Endothelial cell of umbilical vein (primary cell): ENCODE measurements at regions not wholly inside any gene's neighbourhood (a gene's known extent, or its start where the extent isn't known, plus 50 kb on each side); places are given as distances from the start of the nearest gene placed in this dataset.

Experiments
- BruUV-seq: library from RNA; stranded (reverse); fragments of 400-500 nt; replicated peaks from 2 replicates; lab custom pipeline; 2021; lab: Mats Ljungman, UMichigan
- CTCF ChIA-PET: fragments of 300-600, 350-600 bp; sonication (Branson Sonifier 250); formaldehyde crosslinking; loops from one replicate; lab custom pipeline; 2021; ENCODE audit warnings: antibody characterized with exemption, inconsistent platforms; lab: Charles Lee
- POLR2A ChIA-PET: fragments of 300-600, 350-600 bp; sonication (Branson Sonifier 250); formaldehyde crosslinking; loops from one replicate; lab custom pipeline; 2021; ENCODE audit warnings: antibody characterized with exemption, inconsistent platforms; lab: Charles Lee
- DNase-seq: peaks from one replicate; pipeline ENCODE4 v3.0.0-alpha.2; 2011; ENCODE audit warnings: low read depth, low spot score
- FAIRE-seq: peaks from 2 replicates; lab custom pipeline; 2011; peaks lifted over from hg19 to GRCh38; lab: Jason Lieb, UNC
- H2AFZ ChIP-seq: 2 replicates; pipeline ENCODE4 v1.6.0; 2012; ENCODE audit warnings: low read depth, low read length, control low read depth, inconsistent platforms
- H3K27ac ChIP-seq: 2 replicates; pipeline ENCODE4 v1.5.1; 2011; ENCODE audit warnings: low read depth, mild to moderate bottlenecking, control low read depth, low read length, moderate library complexity; ENCODE audit not compliant: insufficient read depth
- H3K27me3 ChIP-seq, 2 experiments: 2 replicates each; pipeline versions ENCODE4 v1.6.0 to v1.6.1; 2011; ENCODE audit warnings: low read length in 2 of 2, mixed read lengths in 1 of 2; ENCODE audit not compliant: control insufficient read depth in 2 of 2, insufficient read depth in 2 of 2
- H3K36me3 ChIP-seq, 2 experiments: 2 replicates in 1 of 2; 3 replicates in 1 of 2; pipeline ENCODE4 v1.5.1; 2011; ENCODE audit warnings: low read length in 2 of 2, mild to moderate bottlenecking in 1 of 2, moderate library complexity in 1 of 2; ENCODE audit not compliant: control insufficient read depth in 2 of 2, insufficient read depth in 2 of 2; ENCODE audit errors: extremely low read depth in 1 of 2
- H3K4me1 ChIP-seq: 3 replicates; pipeline ENCODE4 v1.5.1; 2011; ENCODE audit warnings: mild to moderate bottlenecking, low read length; ENCODE audit not compliant: control insufficient read depth, insufficient read depth; ENCODE audit errors: extremely low read depth
- H3K4me2 ChIP-seq: 2 replicates; pipeline ENCODE4 v1.6.1; 2011; ENCODE audit warnings: low read length, control low read depth, mixed read lengths; ENCODE audit not compliant: insufficient read depth
- H3K4me3 ChIP-seq, 3 experiments: fragments of 200-600 bp in 1 of 3; sonication (generic), shearing (Covaris generic) in 1 of 3; replicated peaks in 1 of 3; 2 replicates each; pipeline ENCODE4 v1.5.1; 2011 to 2016; ENCODE audit warnings: control low read depth in 3 of 3, low read length in 3 of 3, mild to moderate bottlenecking in 2 of 3, inconsistent platforms in 1 of 3, low read depth in 1 of 3, moderate library complexity in 1 of 3; ENCODE audit not compliant: insufficient read depth in 1 of 3
- H3K79me2 ChIP-seq: 2 replicates; pipeline ENCODE4 v1.6.0; 2012; ENCODE audit warnings: low read length, inconsistent platforms; ENCODE audit not compliant: control insufficient read depth, insufficient read depth
- H3K9ac ChIP-seq: replicated peaks from 2 replicates; pipeline ENCODE3; 2011; ENCODE audit warnings: low read length, control low read depth; ENCODE audit not compliant: insufficient read depth; ENCODE audit errors: extremely low read depth
- H3K9me1 ChIP-seq: replicated peaks from 3 replicates; pipeline ENCODE4 v1.6.0; 2011; ENCODE audit warnings: mild to moderate bottlenecking, low read length; ENCODE audit not compliant: control insufficient read depth, insufficient read depth; ENCODE audit errors: extremely low read depth
- H3K9me3 ChIP-seq: replicated peaks from 2 replicates; pipeline ENCODE4 v1.5.1; 2012; ENCODE audit warnings: low read length, inconsistent platforms; ENCODE audit not compliant: control insufficient read depth, insufficient read depth
- H4K20me1 ChIP-seq: replicated peaks from 2 replicates; pipeline ENCODE3; 2011; ENCODE audit warnings: mild to moderate bottlenecking, low read length; ENCODE audit not compliant: control insufficient read depth, insufficient read depth; ENCODE audit errors: extremely low read depth
- CTCF ChIP-seq, 2 donors: IDR thresholded peaks; 1 replicate in 1 of 2; 2 replicates in 1 of 2; pipeline ENCODE4 v1.5.1; 2011; ENCODE audit warnings: low read length in 2 of 2, mild to moderate bottlenecking in 2 of 2, moderate library complexity in 2 of 2, control low read depth in 1 of 2, inconsistent platforms in 1 of 2, low read depth in 1 of 2; ENCODE audit not compliant: insufficient read depth in 1 of 2; ENCODE audit errors: extremely low read depth in 1 of 2
- EZH2 ChIP-seq: IDR thresholded peaks from 2 replicates; pipeline ENCODE4 v1.6.1; 2012; ENCODE audit warnings: borderline replicate concordance, low read depth, mild to moderate bottlenecking, moderate library complexity, low read length, inconsistent platforms; ENCODE audit not compliant: severe bottlenecking
- FOS ChIP-seq: IDR thresholded peaks from 2 replicates; pipeline ENCODE4 v1.6.1; 2011; ENCODE audit warnings: mild to moderate bottlenecking, low read length, moderate library complexity, borderline replicate concordance; ENCODE audit not compliant: insufficient read depth
- GATA2 ChIP-seq: IDR thresholded peaks from 2 replicates; pipeline ENCODE4 v1.7.0; 2011; ENCODE audit warnings: low read depth, mild to moderate bottlenecking, moderate library complexity, mixed read lengths, low read length; ENCODE audit not compliant: insufficient read length, insufficient read depth
- JUN ChIP-seq: IDR thresholded peaks from 2 replicates; pipeline ENCODE4 v1.6.1; 2011; ENCODE audit warnings: borderline replicate concordance, low read depth; ENCODE audit not compliant: insufficient read length, insufficient read depth
- MAX ChIP-seq: IDR thresholded peaks from 2 replicates; pipeline ENCODE4 v1.6.1; 2011; ENCODE audit not compliant: insufficient read depth, insufficient read length
- MYC ChIP-seq: IDR thresholded peaks from one replicate; pipeline ENCODE4 v1.6.1; 2011; ENCODE audit warnings: mild to moderate bottlenecking, low read depth, low read length
- POLR2A ChIP-seq: IDR thresholded peaks from 2 replicates; pipeline ENCODE4 v1.6.1; 2012; ENCODE audit warnings: low read depth, mild to moderate bottlenecking, control low read depth, low read length
- POLR2AphosphoS5 ChIP-seq: IDR thresholded peaks from 2 replicates; pipeline ENCODE4 v1.6.1; 2012; ENCODE audit warnings: low read depth, mild to moderate bottlenecking, control low read depth, low read length, moderate library complexity; ENCODE audit not compliant: insufficient read depth
- dilution Hi-C: fragments of 300-500 bp; cut with MboI; formaldehyde crosslinking; loops from one replicate; pipeline ENCODE4 v1.15.0; 2019; ENCODE audit warnings: low sequenced_read_pairs; ENCODE audit not compliant: extremely low pct_ligation_motif_present
- intact Hi-C: fragments of 100-400 bp; cut with micrococcal nuclease; formaldehyde crosslinking; loops from one replicate; pipeline ENCODE4 v1.10.0; 2022

GRCh38 chr14:49480979-49481498 is 105.1 kb downstream of the RPS29 start:
- TF ChIP-seq MAX: no peak
- no peak for TF ChIP-seq FOS
- no peak for TF ChIP-seq JUN
- no peak for TF ChIP-seq EZH2
- no peak for TF ChIP-seq GATA2
- TF ChIP-seq MYC: no peak
- TF ChIP-seq CTCF (IDR thresholded peaks at IDR 0.05; ENCODE audit: extremely low read depth in 1 of 2, insufficient read depth in 1 of 2, low read depth in 1 of 2, low read length in 2 of 2): no peak
- TF ChIP-seq POLR2A: no peak
- no peak for TF ChIP-seq POLR2AphosphoS5
- Histone ChIP-seq H3K9me1 (no peaks in the 10 kb centered on the region), H3K9me3 (no peaks in the 10 kb centered on the region), H3K27ac (no peak overlapping the region), H3K4me3 (no peak overlapping the region), H3K4me1 (no peaks in the 10 kb centered on the region), H3K79me2 (no peaks in the 10 kb centered on the region), H3K9ac (no peak overlapping the region), H3K27me3 (peaks cover 6 to 10% of the 10 kb centered on the region in 2 experiments), H3K36me3 (no peaks in the 10 kb centered on the region), H3K4me2 (no peak overlapping the region), H2AFZ (no peak overlapping the region), H4K20me1 (no peaks in the 10 kb centered on the region)
- ChIA-PET CTCF (interaction anchor here (1.1 to 2.4 kb wide), 3 partner anchors 15 to 20 kb away, joined by 3 to 19 read pairs (median 4); no protein-coding TSS in a partner anchor), POLR2A (no interaction called here)
- FAIRE-seq: no peak
- dilution Hi-C loops: no loop called here
- no peak for DNase-seq
- no TSS peak for BruUV-seq
- intact Hi-C loops: no loop called here
